CD4-positive, alpha-beta memory T cell (primary cell): ENCODE measurements at regions not wholly inside any gene's neighbourhood (a gene's known extent, or its start where the extent isn't known, plus 50 kb on each side); places are given as distances from the start of the nearest gene placed in this dataset.

Source experiments
- CTCF ChIA-PET: fragments of 350-600 bp; sonication (Branson Sonifier 250); formaldehyde crosslinking; loops from one replicate; lab custom pipeline; 2021; ENCODE audit warnings: inconsistent platforms; ENCODE audit not compliant: partially characterized antibody; lab: Charles Lee
- POLR2A ChIA-PET: fragments of 350-600 bp; sonication (Branson Sonifier 250); formaldehyde crosslinking; loops from one replicate; lab custom pipeline; 2021; ENCODE audit not compliant: partially characterized antibody; lab: Charles Lee
- DNase-seq, 5 donors: peaks; one replicate each; pipeline versions ENCODE4 v3.0.0 to v3.0.0-alpha.2; 2020 to 2022; ENCODE audit warnings: mixed read lengths in 1 of 5
- H3K27ac ChIP-seq: one replicate; pipeline ENCODE4 v1.7.0; 2013; ENCODE audit warnings: low read depth, low read length
- H3K27me3 ChIP-seq: 2 replicates; pipeline ENCODE4 v1.7.0; 2013; ENCODE audit warnings: mild to moderate bottlenecking, low read length, moderate library complexity; ENCODE audit not compliant: insufficient read depth
- H3K36me3 ChIP-seq: 2 replicates; pipeline ENCODE4 v1.7.0; 2013; ENCODE audit warnings: mild to moderate bottlenecking, low read length, moderate library complexity; ENCODE audit not compliant: insufficient read depth
- H3K4me1 ChIP-seq: 2 replicates; pipeline ENCODE4 v1.7.0; 2013; ENCODE audit warnings: mild to moderate bottlenecking, low read length, moderate library complexity; ENCODE audit not compliant: insufficient read depth
- H3K4me3 ChIP-seq, 2 donors: one replicate each; pipeline ENCODE4 v1.7.0; 2013; ENCODE audit warnings: low read length in 2 of 2, mild to moderate bottlenecking in 1 of 2
- H3K9me3 ChIP-seq, 2 donors: one replicate each; pipeline ENCODE4 v1.7.0; 2013; ENCODE audit warnings: low read length in 2 of 2, control low read depth in 1 of 2; ENCODE audit not compliant: control insufficient read depth in 1 of 2
- H3K27ac Mint-ChIP-seq, 7 donors: one replicate each; pipeline ENCODE4 v1.8.0; 2020 to 2021; ENCODE audit warnings: mixed read lengths in 7 of 7, mild to moderate bottlenecking in 6 of 7, inconsistent platforms in 3 of 7, moderate library complexity in 3 of 7
- H3K27me3 Mint-ChIP-seq, 2 donors: one replicate each; pipeline ENCODE4 v1.8.0; 2020 to 2021; ENCODE audit warnings: mixed read lengths in 2 of 2
- H3K36me3 Mint-ChIP-seq, 2 donors: one replicate each; pipeline ENCODE4 v1.8.0; 2020 to 2021; ENCODE audit warnings: mixed read lengths in 2 of 2, inconsistent platforms in 1 of 2, mild to moderate bottlenecking in 1 of 2
- H3K4me1 Mint-ChIP-seq, 4 donors: one replicate each; pipeline ENCODE4 v1.8.0; 2020 to 2021; ENCODE audit warnings: mixed read lengths in 4 of 4, mild to moderate bottlenecking in 1 of 4
- H3K4me3 Mint-ChIP-seq, 8 donors: one replicate each; pipeline ENCODE4 v1.8.0; 2020 to 2021; ENCODE audit warnings: mixed read lengths in 8 of 8, mild to moderate bottlenecking in 7 of 8, moderate library complexity in 6 of 8, inconsistent platforms in 3 of 8
- H3K9me3 Mint-ChIP-seq, 8 donors: one replicate each; pipeline ENCODE4 v1.8.0; 2020 to 2021; ENCODE audit warnings: mixed read lengths in 8 of 8, mild to moderate bottlenecking in 5 of 8, inconsistent platforms in 3 of 8, moderate library complexity in 1 of 8
- intact Hi-C: fragments of 100-400 bp; cut with micrococcal nuclease; formaldehyde crosslinking; loops from one replicate; pipeline ENCODE4 v1.15.1; 2023

GRCh38 chr12:11535127-11535526 lies 114.3 kb upstream of the ETV6 start:
- H3K4me3 ChIP-seq = no peak overlapping the region
- H3K9me3 Mint-ChIP-seq = peaks cover 0 to 2% (median 0%) of the 10 kb centered on the region in 8 donors
- peaks cover 0 to under 1% (median 0%) of the 10 kb centered on the region in 4 donors for H3K4me1 Mint-ChIP-seq
- no peak overlapping the region for H3K27ac ChIP-seq
- peaks cover 4 to 13% of the 10 kb centered on the region in 2 donors for H3K27me3 Mint-ChIP-seq
- CTCF ChIA-PET = no interaction called here
- H3K36me3 Mint-ChIP-seq = no peaks in the 10 kb centered on the region
- no peak overlapping the region for H3K4me3 Mint-ChIP-seq
- peaks cover 2% of the 10 kb centered on the region for H3K4me1 ChIP-seq
- DNase-seq = no peak
- POLR2A ChIA-PET = interaction anchor here (0.8 kb wide), 1 partner anchor 11 kb away, joined by 4 read pairs; no protein-coding TSS in a partner anchor
- peak overlapping the region in 1 of 7 donors; percentile 12 for H3K27ac Mint-ChIP-seq
- intact Hi-C loops = no loop called here
- H3K36me3 ChIP-seq = no peaks in the 10 kb centered on the region
- no peaks in the 10 kb centered on the region for H3K9me3 ChIP-seq
- H3K27me3 ChIP-seq = no peaks in the 10 kb centered on the region

- no peak overlapping the region for H3K27ac ChIP-seq
- no peak overlapping the region for H3K4me3 ChIP-seq
- peaks cover 0 to 4% of the 10 kb centered on the region in 2 donors for H3K27me3 Mint-ChIP-seq
- H3K27ac Mint-ChIP-seq = peak overlapping the region in 1 of 7 donors; percentile 42
- no peaks in the 10 kb centered on the region for H3K27me3 ChIP-seq
- no peaks in the 10 kb centered on the region for H3K36me3 ChIP-seq
- H3K9me3 Mint-ChIP-seq = peaks cover 0 to 2% (median 0%) of the 10 kb centered on the region in 8 donors
- intact Hi-C loops = no loop called here
- H3K4me1 Mint-ChIP-seq = peaks cover 16 to 30% (median 20%) of the 10 kb centered on the region in 4 donors
- CTCF ChIA-PET = interaction anchor here (1.5 kb wide), 1 partner anchor 494 kb away, joined by 6 read pairs; no protein-coding TSS in a partner anchor
- DNase-seq = no peak
- H3K9me3 ChIP-seq = no peaks in the 10 kb centered on the region
- H3K4me3 Mint-ChIP-seq = no peak overlapping the region
- POLR2A ChIA-PET = no interaction called here
- peaks cover 23% of the 10 kb centered on the region for H3K4me1 ChIP-seq
- H3K36me3 Mint-ChIP-seq = no peaks in the 10 kb centered on the region
These were observed 110.3 kb upstream of the ETV6 start for GRCh38 chr12:11539156-11539555.

- no peak overlapping the region for H3K4me3 ChIP-seq
- H3K4me1 Mint-ChIP-seq = peaks cover 24 to 40% (median 29%) of the 10 kb centered on the region in 4 donors
- no peak overlapping the region for H3K27ac ChIP-seq
- H3K27me3 ChIP-seq = no peaks in the 10 kb centered on the region
- peaks cover 33% of the 10 kb centered on the region for H3K4me1 ChIP-seq
- intact Hi-C loops = no loop called here
- H3K27me3 Mint-ChIP-seq = peaks cover 0 to 4% of the 10 kb centered on the region in 2 donors
- peaks cover 0 to 2% (median 0%) of the 10 kb centered on the region in 8 donors for H3K9me3 Mint-ChIP-seq
- ChIA-PET CTCF (interaction anchor here (1.5 kb wide), 1 partner anchor 493 kb away, joined by 6 read pairs; no protein-coding TSS in a partner anchor), POLR2A (no interaction called here)
- H3K9me3 ChIP-seq = no peaks in the 10 kb centered on the region
- no peak overlapping the region for H3K4me3 Mint-ChIP-seq
- H3K27ac Mint-ChIP-seq = peak overlapping the region in 1 of 7 donors; percentile 51
- no peaks in the 10 kb centered on the region for H3K36me3 Mint-ChIP-seq
- no peaks in the 10 kb centered on the region for H3K36me3 ChIP-seq
- no peak for DNase-seq
These were observed 109.3 kb upstream of the ETV6 start for GRCh38 chr12:11540156-11540555.

- H3K36me3 Mint-ChIP-seq = no peaks in the 10 kb centered on the region
- peaks cover 39% of the 10 kb centered on the region for H3K4me1 ChIP-seq
- H3K36me3 ChIP-seq = no peaks in the 10 kb centered on the region
- peak in 1 of 5 donors; percentile 9 for DNase-seq
- POLR2A ChIA-PET = no interaction called here
- peaks cover 0 to 4% of the 10 kb centered on the region in 2 donors for H3K27me3 Mint-ChIP-seq
- H3K9me3 Mint-ChIP-seq = peaks cover 0 to 2% (median 0%) of the 10 kb centered on the region in 8 donors
- intact Hi-C loops = no loop called here
- peak overlapping the region in 4 of 7 donors; percentile 1 to 51 (median 16) for H3K27ac Mint-ChIP-seq
- peak overlapping the region in 4 of 8 donors; percentile 1 to 68 (median 21) for H3K4me3 Mint-ChIP-seq
- H3K27me3 ChIP-seq = no peaks in the 10 kb centered on the region
- CTCF ChIA-PET = interaction anchor here (1.5 kb wide), 1 partner anchor 492 kb away, joined by 6 read pairs; no protein-coding TSS in a partner anchor
- H3K4me3 ChIP-seq = no peak overlapping the region
- no peaks in the 10 kb centered on the region for H3K9me3 ChIP-seq
- peaks cover 29 to 46% (median 35%) of the 10 kb centered on the region in 4 donors for H3K4me1 Mint-ChIP-seq
- no peak overlapping the region for H3K27ac ChIP-seq
These were observed 108.7 kb upstream of the ETV6 start for GRCh38 chr12:11540615-11541310.

GRCh38 chr12:11542599-11542998 lies 106.9 kb upstream of the ETV6 start:
- intact Hi-C loops = no loop called here
- H3K27ac ChIP-seq = no peak overlapping the region
- ChIA-PET CTCF (interaction anchor here (1.6 to 2.4 kb wide), 2 partner anchors 11 to 13 kb away, joined by 4 to 7 read pairs; no protein-coding TSS in a partner anchor), POLR2A (no interaction called here)
- H3K27me3 Mint-ChIP-seq = no peaks in the 10 kb centered on the region
- H3K27me3 ChIP-seq = no peaks in the 10 kb centered on the region
- H3K27ac Mint-ChIP-seq = peak overlapping the region in 5 of 7 donors; percentile 7 to 70 (median 43)
- peak overlapping the region in 1 of 8 donors; percentile 12 for H3K4me3 Mint-ChIP-seq
- no peak for DNase-seq
- H3K36me3 ChIP-seq = no peaks in the 10 kb centered on the region
- no peaks in the 10 kb centered on the region for H3K36me3 Mint-ChIP-seq
- peaks cover 35 to 61% (median 45%) of the 10 kb centered on the region in 4 donors for H3K4me1 Mint-ChIP-seq
- no peak overlapping the region for H3K4me3 ChIP-seq
- peaks cover 57% of the 10 kb centered on the region for H3K4me1 ChIP-seq
- H3K9me3 ChIP-seq = no peaks in the 10 kb centered on the region
- H3K9me3 Mint-ChIP-seq = peaks cover 0 to 2% (median 0%) of the 10 kb centered on the region in 8 donors

GRCh38 chr12:11543457-11544158 lies 105.9 kb upstream of the ETV6 start:
- CTCF ChIA-PET = interaction anchor here (0.6 to 3.6 kb wide), 4 partner anchors 10 to 37 kb away, joined by 3 to 30 read pairs (median 10); no protein-coding TSS in a partner anchor
- Histone ChIP-seq H3K36me3 (no peaks in the 10 kb centered on the region), H3K9me3 (no peaks in the 10 kb centered on the region), H3K27me3 (no peaks in the 10 kb centered on the region), H3K27ac (no peak overlapping the region), H3K4me3 (no peak overlapping the region), H3K4me1 (peaks cover 63% of the 10 kb centered on the region)
- Mint-ChIP-seq H3K27ac (peak overlapping the region; percentile 10 to 84 (median 36)), H3K27me3 (no peaks in the 10 kb centered on the region), H3K36me3 (no peaks in the 10 kb centered on the region), H3K9me3 (peaks cover 0 to 2% (median 0%) of the 10 kb centered on the region in 8 donors), H3K4me1 (peaks cover 35 to 71% (median 51%) of the 10 kb centered on the region in 4 donors), H3K4me3 (no peak overlapping the region)
- POLR2A ChIA-PET = interaction anchor here (3.0 kb wide), 1 partner anchor 814 kb away, joined by 12 read pairs; the partner anchor contains the start of gene BORCS5
- intact Hi-C loops = no loop called here
- DNase-seq = no peak
